HTR-8/SVneo (cell line): ENCODE measurements at regions not wholly inside any gene's neighbourhood (a gene's known extent, or its start where the extent isn't known, plus 50 kb on each side); places are given as distances from the start of the nearest gene placed in this dataset.
A peak's percentile ranks its signal among the peaks of the same experiment; 100 is the strongest.

Experiments
- DNase-seq: peaks from one replicate; pipeline ENCODE4 v3.0.0; 2011; ENCODE audit warnings: low spot score, mixed read lengths; ENCODE audit not compliant: insufficient read length
- FAIRE-seq: peaks from 2 replicates; lab custom pipeline; 2011; peaks lifted over from hg19 to GRCh38; lab: Jason Lieb, UNC

- no peak for FAIRE-seq
- DNase-seq, result no peak
Measured at GRCh38 chr11:31919175-31919574, 108.1 kb upstream of the PAX6 start.

- FAIRE-seq (no peak), DNase-seq (no peak)
Measured at GRCh38 chr11:31915867-31916266, 104.7 kb upstream of the PAX6 start.

- FAIRE-seq, result no peak
- no peak for DNase-seq
Measured at GRCh38 chr11:31913985-31914384, 102.9 kb upstream of the PAX6 start.

- no peak for FAIRE-seq
- DNase-seq, result no peak
Measured at GRCh38 chr11:31912808-31913207, 101.7 kb upstream of the PAX6 start.

- no peak for FAIRE-seq
- no peak for DNase-seq
Measured at GRCh38 chr11:31910950-31911576, 99.9 kb upstream of the PAX6 start.

- DNase-seq (no peak), FAIRE-seq (no peak)
Measured at GRCh38 chr11:31903225-31904074, 92.3 kb upstream of the PAX6 start.

GRCh38 chr11:31902706-31903105 is 91.6 kb upstream of the PAX6 start:
- FAIRE-seq (no peak), DNase-seq (no peak)

GRCh38 chr11:31895926-31896325 is 84.8 kb upstream of the PAX6 start:
- no peak for DNase-seq
- no peak for FAIRE-seq

GRCh38 chr11:31887180-31887579 is 76.1 kb upstream of the PAX6 start:
- no peak for FAIRE-seq
- DNase-seq, result no peak

GRCh38 chr11:31884080-31884479 is 73.0 kb upstream of the PAX6 start:
- FAIRE-seq, result no peak
- no peak for DNase-seq

GRCh38 chr11:31883435-31883834 is 72.3 kb upstream of the PAX6 start:
- no peak for FAIRE-seq
- no peak for DNase-seq

- peak; percentile 17 for DNase-seq
- FAIRE-seq, result no peak
Measured at GRCh38 chr11:31882951-31883392, 71.8 kb upstream of the PAX6 start.

GRCh38 chr11:31881825-31882224 is 70.7 kb upstream of the PAX6 start:
- no peak for FAIRE-seq

GRCh38 chr11:31879681-31880080 is 68.6 kb upstream of the PAX6 start:
- no peak for FAIRE-seq

More at GRCh38 chr11:31881825-31882224, 70.7 kb upstream of the PAX6 start:
- DNase-seq, result no peak

GRCh38 chr11:31877863-31878262 is 66.7 kb upstream of the PAX6 start:
- DNase-seq (no peak), FAIRE-seq (no peak)

More at GRCh38 chr11:31879681-31880080, 68.6 kb upstream of the PAX6 start:
- no peak for DNase-seq

- no peak for FAIRE-seq
Measured at GRCh38 chr11:31877083-31877482, 66.0 kb upstream of the PAX6 start.

GRCh38 chr11:31875866-31876560 is 64.9 kb upstream of the PAX6 start:
- FAIRE-seq (no peak), DNase-seq (no peak)

More at GRCh38 chr11:31877083-31877482, 66.0 kb upstream of the PAX6 start:
- DNase-seq, result no peak

GRCh38 chr11:31874631-31875191 is 63.6 kb upstream of the PAX6 start:
- FAIRE-seq (no peak), DNase-seq (no peak)

- DNase-seq (no peak), FAIRE-seq (no peak)
Measured at GRCh38 chr11:31873124-31873523, 62.0 kb upstream of the PAX6 start.

- no peak for DNase-seq
- FAIRE-seq, result no peak
Measured at GRCh38 chr11:31872076-31872443, 60.9 kb upstream of the PAX6 start.
